Right cardiac atrium (tissue), 5 donors: ENCODE measurements at regions not wholly inside any gene's neighbourhood (a gene's known extent, or its start where the extent isn't known, plus 50 kb on each side); places are given as distances from the start of the nearest gene placed in this dataset.
"Not testable (repeated sequence)": the region's sequence is repeated elsewhere in the genome, so short reads cannot be mapped to it uniquely, and the experiment has no call there.

Experiments used
- ATAC-seq, 2 donors: fragments of 200-7000 bp; cut with Tn5 transposase; one replicate each; pipeline versions ENCODE4 v1.8.0 to v1.9.1; 2020; ENCODE audit warnings: moderate library complexity in 2 of 2, mild to moderate bottlenecking in 1 of 2
- DNase-seq, 3 donors: peaks; one replicate each; pipeline ENCODE4 v3.0.0-alpha.2; 2020
- H3K27ac ChIP-seq: one replicate; pipeline ENCODE4 v1.5.1; 2013; ENCODE audit warnings: mild to moderate bottlenecking, low read length, control low read depth, moderate library complexity
- H3K27me3 ChIP-seq: one replicate; pipeline ENCODE4 v1.6.1; 2013; ENCODE audit not compliant: control insufficient read depth, insufficient read depth
- H3K4me1 ChIP-seq: one replicate; pipeline ENCODE4 v1.6.1; 2013; ENCODE audit warnings: low read length; ENCODE audit not compliant: control insufficient read depth, insufficient read depth
- H3K4me3 ChIP-seq: one replicate; pipeline ENCODE4 v1.5.1; 2013; ENCODE audit warnings: low read length, control low read depth
- H3K9me3 ChIP-seq: one replicate; pipeline ENCODE4 v1.6.1; 2013; ENCODE audit warnings: low read length; ENCODE audit not compliant: control insufficient read depth
- WGBS: extraction: QIAGEN DNeasy Blood & Tissue Kit; methylation state at CpG from one replicate; pipeline ENCODE4 v1.1.7; 2013; 5-methylcytosine and 5-hydroxymethylcytosine counted together
- intact Hi-C, 4 donors: fragments of 100-400 bp; cut with DNase I; formaldehyde crosslinking; loops; one replicate each; pipeline versions ENCODE4 v1.11.0 to v1.14.0; 2022 to 2023
- donor health status: healthy with polysubstance abuse.
- donor health status: DM: no; HTN: yes; CAD: no.
- donor health status: DM: no; HTN: no; CAD: no.
- donor health status: DM: no; HTN: yes; CAD: no; lungs with severe emphysema.
- donor health status: DM: yes; HTN: yes; CAD: no.

DNA sequence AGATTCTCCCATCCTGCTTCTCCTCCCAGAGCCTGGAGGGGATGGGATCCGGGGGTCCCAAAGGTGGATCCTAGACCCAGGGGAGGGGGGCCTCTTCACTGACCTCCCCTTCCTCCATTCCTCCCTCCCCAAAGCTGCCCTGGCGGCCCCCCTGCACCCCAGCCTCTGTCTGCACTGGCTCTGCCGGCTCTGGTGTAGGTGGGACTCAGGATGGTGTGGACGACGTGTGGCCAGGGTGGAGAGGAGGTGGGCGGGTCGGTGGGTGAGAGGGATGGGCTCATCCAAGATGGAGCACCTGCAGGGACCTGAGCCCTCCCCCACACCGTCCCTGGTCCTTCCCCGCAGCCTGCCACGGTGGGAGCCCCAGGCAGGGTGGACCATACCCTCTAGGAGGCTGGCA, 355.6 kb downstream of the TMEM121 start:
- H3K4me3 ChIP-seq, ATAC-seq, H3K4me1 ChIP-seq, H3K27me3 ChIP-seq, intact Hi-C loops, H3K9me3 ChIP-seq, H3K27ac ChIP-seq: not testable (repeated sequence)
- DNase-seq: peak; percentile 3 to 42 (median 29)
- 69% methylated on average over 10 of the region's 10 CpGs for WGBS

DNA sequence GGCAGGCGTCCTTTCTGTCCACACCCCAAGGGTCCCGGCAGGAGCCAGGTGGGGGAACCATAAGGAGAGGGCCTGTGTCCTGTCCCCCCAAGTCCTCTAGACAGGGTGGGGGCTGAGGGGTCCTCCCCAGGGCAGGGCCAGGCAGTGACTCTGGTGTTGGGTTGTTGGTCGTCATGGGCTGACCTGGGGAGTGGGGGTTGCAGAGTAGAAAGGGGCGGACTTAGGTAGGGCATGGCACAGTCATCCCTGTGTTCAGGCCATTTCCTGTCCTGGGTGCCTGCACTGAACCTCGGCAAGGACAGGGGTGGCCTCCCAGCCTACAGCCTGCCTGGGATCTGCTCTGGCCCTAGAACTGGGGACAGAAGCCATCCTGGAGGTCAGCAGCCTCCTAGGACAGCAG, 356.2 kb downstream of the TMEM121 start:
- Histone ChIP-seq H3K4me3 (no peak overlapping the region), H3K9me3 (no peaks in the 10 kb centered on the region), H3K27ac (no peak overlapping the region), H3K4me1 (no peaks in the 10 kb centered on the region), H3K27me3 (no peaks in the 10 kb centered on the region)
- ATAC-seq (no peak), DNase-seq (peak in 2 of 3 donors; percentile 25 to 33)
- intact Hi-C loops: no loop called here
- 75% methylated on average over 5 of the region's 5 CpGs for WGBS

DNA sequence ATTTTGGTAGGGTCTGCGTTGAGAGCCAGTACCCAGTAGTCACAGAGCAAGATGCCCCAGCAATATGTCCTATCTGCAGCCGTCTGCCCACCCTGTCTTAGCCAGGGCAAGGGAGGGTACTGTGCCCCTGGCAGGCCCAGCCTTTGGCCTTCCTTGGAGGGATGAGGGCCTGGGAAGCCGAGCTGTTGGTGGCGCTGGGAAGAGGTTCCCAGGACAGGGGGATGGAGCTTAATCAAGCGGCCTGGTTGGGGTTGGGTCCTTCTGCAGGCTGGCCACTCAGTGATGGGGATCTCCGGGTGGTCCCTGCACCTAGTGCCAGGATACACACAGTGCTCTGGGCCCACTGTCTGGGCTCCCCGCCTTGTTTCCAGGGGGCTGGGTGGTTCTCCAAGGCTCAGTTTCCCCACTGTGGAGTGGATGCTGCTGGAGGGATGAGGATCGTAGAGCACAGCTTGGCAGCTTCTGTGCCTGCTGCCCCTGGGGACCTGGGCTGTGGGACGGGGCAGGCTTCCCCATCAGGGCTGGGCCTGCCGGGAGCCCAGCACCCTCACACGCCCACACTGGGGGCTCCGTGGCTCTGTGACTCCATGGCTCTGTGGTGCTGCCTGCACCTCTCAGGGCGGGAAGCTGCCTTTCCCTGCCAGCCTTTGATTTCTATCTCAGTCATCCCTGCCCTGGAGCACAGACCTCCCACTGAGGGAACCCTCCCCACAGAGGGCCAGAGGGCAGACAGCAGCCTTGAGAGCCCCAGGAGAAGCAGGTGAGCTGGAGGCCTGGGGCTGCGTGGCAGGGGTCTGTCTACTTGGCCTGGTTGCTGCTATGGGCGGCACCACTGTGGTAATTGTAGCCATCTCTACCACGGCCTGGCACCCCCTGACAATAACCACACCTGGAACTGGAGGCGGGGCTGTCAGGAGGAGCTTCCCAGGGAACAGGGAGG, 357.0 kb downstream of the TMEM121 start:
- H3K4me3 ChIP-seq: no peak overlapping the region
- 72% methylated on average over 17 of the region's 17 CpGs for WGBS
- no peak overlapping the region for H3K27ac ChIP-seq
- H3K4me1 ChIP-seq: no peaks in the 10 kb centered on the region
- H3K9me3 ChIP-seq: no peaks in the 10 kb centered on the region
- no peak for ATAC-seq
- peak in 2 of 3 donors; percentile 2 to 34 for DNase-seq
- H3K27me3 ChIP-seq: no peaks in the 10 kb centered on the region
- intact Hi-C loops: no loop called here

- H3K9me3 ChIP-seq, ATAC-seq, H3K4me1 ChIP-seq, H3K4me3 ChIP-seq, H3K27me3 ChIP-seq, H3K27ac ChIP-seq, intact Hi-C loops: not testable (repeated sequence)
- WGBS: 77% methylated on average over 17 of the region's 17 CpGs
- peak in 2 of 3 donors; percentile 5 for DNase-seq
Measured at GRCh38 chr14:105884192-105884807, 357.9 kb downstream of the TMEM121 start.

DNA sequence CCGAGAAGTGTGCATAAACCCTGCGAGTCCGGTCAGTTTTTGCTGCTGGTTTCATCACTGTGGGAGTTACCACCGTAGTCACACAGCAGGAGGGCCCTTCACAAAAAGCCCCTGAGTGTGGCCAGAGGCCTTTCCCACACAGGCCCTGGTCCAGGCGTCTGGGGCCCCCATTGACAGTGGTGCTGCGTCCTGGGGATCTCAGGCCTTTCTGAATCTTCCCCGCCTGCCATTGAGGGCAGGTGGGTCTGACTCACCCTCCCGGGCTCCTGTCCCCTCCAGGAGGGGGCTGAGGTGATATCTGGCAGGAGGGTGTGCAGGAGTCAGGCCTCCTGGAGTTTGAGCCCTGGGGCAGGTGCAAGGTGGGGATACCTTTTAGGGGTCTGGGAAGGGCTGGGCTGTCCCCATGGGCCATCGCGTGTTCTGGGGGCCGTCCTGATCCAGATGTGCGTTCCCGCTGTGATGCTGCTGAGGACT, 358.5 kb downstream of the TMEM121 start:
- ATAC-seq (no peak), DNase-seq (peak in 2 of 3 donors; percentile 13 to 39)
- WGBS: 78% methylated on average over 13 of the region's 13 CpGs
- no peak overlapping the region for H3K27ac ChIP-seq
- no peaks in the 10 kb centered on the region for H3K4me1 ChIP-seq
- H3K27me3 ChIP-seq: no peaks in the 10 kb centered on the region
- no peak overlapping the region for H3K4me3 ChIP-seq
- intact Hi-C loops: no loop called here
- H3K9me3 ChIP-seq: no peaks in the 10 kb centered on the region

DNA sequence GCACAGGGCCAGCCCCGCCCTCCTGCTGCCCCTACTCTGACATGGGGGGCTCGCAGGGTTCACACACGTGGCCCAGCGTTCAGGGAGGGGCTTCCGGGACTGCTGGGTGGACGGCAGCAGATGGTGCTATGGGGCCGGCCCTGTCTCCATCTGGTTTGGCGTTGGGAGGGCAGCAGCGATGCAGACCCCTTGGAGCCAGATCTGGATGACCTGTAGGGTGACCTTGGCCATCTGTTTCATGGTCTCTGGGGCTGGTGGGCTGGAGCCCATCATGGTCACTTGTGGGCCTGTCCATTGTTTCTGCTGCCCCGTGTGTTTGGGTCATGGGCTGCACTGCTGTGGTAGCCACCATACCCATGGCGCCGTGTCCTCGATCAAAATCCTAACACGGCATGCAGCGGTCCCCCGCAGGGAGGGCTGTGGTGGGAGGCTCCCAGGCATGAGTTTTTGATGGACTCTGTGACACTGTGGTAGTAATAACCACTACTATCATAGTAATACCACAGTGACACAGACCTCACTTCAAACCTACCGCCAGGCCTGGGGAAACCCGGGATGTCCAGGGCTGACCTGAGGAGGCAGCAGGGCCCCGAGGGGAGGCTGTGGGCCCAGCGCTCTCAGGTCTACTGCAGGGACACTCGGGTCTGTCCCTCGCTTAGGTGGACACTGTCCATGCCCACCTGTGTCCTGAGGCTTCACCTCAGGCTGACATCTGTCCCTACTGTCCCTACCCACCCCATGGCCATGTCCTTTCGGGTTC, 359.4 kb downstream of the TMEM121 start:
- no peak overlapping the region for H3K4me3 ChIP-seq
- 77% methylated on average over 23 of the region's 23 CpGs for WGBS
- no peaks in the 10 kb centered on the region for H3K27me3 ChIP-seq
- H3K27ac ChIP-seq: no peak overlapping the region
- ATAC-seq (no peak), DNase-seq (peak; percentile 6 to 38 (median 24))
- H3K4me1 ChIP-seq: no peaks in the 10 kb centered on the region
- intact Hi-C loops: no loop called here
- no peaks in the 10 kb centered on the region for H3K9me3 ChIP-seq

DNA sequence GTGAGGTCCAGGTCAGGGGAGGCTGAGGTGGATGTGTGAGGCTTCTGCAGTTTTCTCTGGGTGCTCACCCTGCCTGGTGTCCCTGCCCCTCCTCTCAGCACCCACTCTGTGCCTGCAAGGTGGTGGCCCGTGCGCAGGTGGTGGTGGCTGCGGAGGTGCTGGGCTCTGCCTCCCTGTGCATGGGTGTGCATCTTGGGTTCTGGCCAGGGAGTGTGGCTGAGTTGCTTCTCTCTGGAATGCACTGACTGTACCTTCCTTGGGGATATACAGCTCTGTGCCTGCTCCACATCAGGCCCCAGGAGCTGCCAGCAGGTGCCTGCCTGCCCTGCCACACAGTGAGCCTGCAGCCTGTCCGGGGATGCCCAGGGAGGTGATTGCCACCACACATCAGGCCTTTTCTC, 360.4 kb downstream of the TMEM121 start:
- intact Hi-C loops, H3K9me3 ChIP-seq, ATAC-seq, H3K4me1 ChIP-seq, H3K4me3 ChIP-seq, H3K27me3 ChIP-seq, H3K27ac ChIP-seq: not testable (repeated sequence)
- DNase-seq: peak in 2 of 3 donors; percentile 14 to 24
- 89% methylated on average over 4 of the region's 4 CpGs for WGBS

DNA sequence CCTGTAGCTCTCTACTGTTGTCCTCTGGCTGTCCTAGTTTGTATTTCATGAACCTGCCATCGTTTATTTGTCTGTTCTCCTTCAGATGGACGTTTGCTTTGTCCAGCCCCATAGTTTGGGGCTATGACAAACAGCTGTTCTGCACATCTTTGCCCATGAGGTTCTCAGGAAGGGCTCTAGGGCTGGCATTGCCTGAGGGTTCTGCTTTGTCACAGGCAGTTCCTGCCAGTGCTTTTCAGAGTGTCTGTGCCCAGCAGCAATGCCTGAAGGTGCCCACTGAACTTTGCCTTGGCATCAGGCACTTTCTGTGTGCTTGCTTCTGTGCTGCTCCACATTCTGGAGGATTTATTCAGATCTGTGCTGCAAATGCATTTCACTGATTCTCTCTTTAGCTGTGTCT, 361.3 kb downstream of the TMEM121 start:
- DNase-seq (no peak), ATAC-seq (no peak)
- 15% methylated on average over 2 of the region's 2 CpGs for WGBS

DNA sequence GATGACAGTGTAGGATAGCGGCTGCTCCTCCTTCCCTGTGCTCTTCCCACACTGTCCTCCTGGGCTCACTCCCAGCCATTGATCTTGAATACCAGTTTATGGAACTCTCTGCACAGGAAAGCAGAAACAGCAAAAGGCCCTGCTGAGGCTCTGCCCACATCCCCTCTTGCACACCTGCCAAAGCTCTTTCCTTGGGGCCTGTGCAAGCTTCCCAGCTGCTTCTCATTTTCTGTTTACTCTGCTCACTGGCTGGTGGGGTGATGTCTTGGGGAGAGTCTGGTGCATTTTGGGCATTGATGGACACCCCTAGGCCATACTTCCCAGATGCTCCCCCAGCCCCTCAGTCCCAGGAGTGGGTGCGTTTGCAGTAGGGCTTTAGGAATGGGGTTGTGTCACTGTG, 361.8 kb downstream of the TMEM121 start:
- Histone ChIP-seq H3K27me3 (no peaks in the 10 kb centered on the region), H3K9me3 (no peaks in the 10 kb centered on the region), H3K4me1 (no peaks in the 10 kb centered on the region), H3K27ac (no peak overlapping the region), H3K4me3 (no peak overlapping the region)
- ATAC-seq (no peak), DNase-seq (peak in 1 of 3 donors; percentile 1)
- WGBS: 80% methylated on average over 2 of the region's 2 CpGs
- intact Hi-C loops: no loop called here

More for the DNA sequence above, 361.3 kb downstream of the TMEM121 start:
- no peaks in the 10 kb centered on the region for H3K27me3 ChIP-seq
- no peak overlapping the region for H3K4me3 ChIP-seq
- intact Hi-C loops: no loop called here
- no peak overlapping the region for H3K27ac ChIP-seq
- H3K4me1 ChIP-seq: no peaks in the 10 kb centered on the region
- H3K9me3 ChIP-seq: no peaks in the 10 kb centered on the region

DNA sequence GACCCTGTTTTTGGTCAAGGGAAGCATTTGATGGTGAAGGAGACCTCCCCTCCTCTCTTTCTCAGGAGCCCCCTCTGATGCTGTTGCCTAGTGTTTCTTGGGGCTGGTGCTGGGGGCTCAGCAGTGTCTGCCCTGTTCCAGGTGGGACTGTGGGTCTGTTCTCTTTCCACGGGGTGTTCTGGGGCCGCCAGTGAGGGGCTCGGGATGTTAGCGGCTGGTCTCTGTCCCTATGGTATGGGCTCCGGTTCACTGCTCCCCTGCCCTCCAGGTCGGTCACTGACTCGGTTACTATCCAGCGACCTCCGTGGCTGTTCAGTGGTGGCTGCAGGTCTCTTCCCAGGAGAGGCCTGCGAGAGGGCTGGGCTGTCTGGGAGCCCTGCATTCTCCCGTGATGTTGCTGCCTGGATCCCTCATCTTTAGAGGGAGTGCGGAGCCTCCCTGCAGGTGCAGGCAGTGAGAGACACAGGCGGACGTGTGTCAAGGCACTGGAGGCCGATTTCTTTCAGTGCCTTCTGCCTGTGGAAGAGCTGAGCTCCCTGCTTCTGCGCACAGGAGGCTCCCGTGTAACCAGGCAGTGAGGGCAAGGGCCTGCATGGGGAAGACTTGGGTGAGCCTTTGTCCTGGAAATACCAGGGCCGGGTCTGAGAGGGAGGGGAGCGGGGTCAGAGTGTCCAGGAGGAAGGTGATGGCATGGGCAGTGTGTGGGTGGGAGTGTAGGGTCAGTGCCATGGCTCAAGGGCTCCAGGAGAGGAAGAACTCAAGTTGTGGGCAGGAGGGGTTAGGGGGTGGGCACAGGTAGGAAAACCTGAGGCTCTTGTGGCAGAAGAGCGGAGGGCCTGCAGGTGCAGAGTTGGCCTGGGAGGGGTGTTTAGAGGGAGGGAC, 362.6 kb downstream of the TMEM121 start:
- H3K27ac ChIP-seq: no peak overlapping the region
- H3K4me1 ChIP-seq: no peaks in the 10 kb centered on the region
- no peak overlapping the region for H3K4me3 ChIP-seq
- 74% methylated on average over 20 of the region's 20 CpGs for WGBS
- intact Hi-C loops: no loop called here
- H3K9me3 ChIP-seq: no peaks in the 10 kb centered on the region
- DNase-seq (peak; percentile 1 to 41 (median 10)), ATAC-seq (no peak)
- H3K27me3 ChIP-seq: no peaks in the 10 kb centered on the region
